ENCODE measurements at regions not wholly inside any gene's neighbourhood (a gene's known extent, or its start where the extent isn't known, plus 50 kb on each side); places are given as distances from the start of the nearest gene placed in this dataset.
"Not testable (repeated sequence)": the region's sequence is repeated elsewhere in the genome, so short reads cannot be mapped to it uniquely, and the experiment has no call there.

DNA sequence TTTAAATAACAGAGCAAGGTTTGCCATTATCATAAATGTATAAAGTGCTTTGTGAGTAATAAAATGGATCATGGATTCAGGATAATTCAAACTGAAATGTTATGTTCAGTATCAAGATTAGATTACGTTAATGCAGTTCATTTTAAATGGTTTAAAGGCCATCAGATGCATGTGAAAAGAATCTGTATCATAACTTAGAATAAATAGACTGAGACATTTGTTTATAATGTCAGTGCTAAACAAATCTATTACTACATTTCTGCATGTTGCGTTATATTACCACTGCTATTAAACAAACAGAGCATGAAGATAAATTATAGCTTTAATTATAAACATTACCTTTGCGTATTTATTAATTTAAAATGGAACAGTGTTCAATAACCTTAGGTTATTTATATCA lies 160.2 kb downstream of the TOX3 start:
- no peak for DNase-seq

GRCh38 chr16:52384378-52384777 lies 162.6 kb downstream of the TOX3 start:
- no peak for DNase-seq

- no peak for DNase-seq
Observed at GRCh38 chr16:52383640-52384292, 163.2 kb downstream of the TOX3 start.

DNA sequence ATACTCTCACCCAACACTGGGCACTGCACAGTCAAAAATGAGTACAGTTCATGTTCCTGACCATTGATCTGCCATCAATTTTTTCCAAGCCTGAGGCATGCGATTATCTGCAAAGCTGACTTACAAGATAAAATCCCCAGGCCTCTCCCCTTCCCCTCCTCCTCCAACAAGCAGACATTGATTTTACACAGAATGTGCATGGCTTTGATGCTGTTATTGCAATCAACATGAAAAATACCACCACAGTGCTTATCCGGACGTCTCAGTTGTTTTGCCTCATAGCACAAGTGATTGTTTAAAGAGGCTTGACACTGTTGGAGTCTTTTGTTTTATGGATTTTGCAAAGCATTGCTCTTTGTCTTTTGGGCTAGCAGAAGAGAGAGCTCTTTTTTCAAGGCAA lies 163.8 kb downstream of the TOX3 start:
- DNase-seq, result no peak

DNA sequence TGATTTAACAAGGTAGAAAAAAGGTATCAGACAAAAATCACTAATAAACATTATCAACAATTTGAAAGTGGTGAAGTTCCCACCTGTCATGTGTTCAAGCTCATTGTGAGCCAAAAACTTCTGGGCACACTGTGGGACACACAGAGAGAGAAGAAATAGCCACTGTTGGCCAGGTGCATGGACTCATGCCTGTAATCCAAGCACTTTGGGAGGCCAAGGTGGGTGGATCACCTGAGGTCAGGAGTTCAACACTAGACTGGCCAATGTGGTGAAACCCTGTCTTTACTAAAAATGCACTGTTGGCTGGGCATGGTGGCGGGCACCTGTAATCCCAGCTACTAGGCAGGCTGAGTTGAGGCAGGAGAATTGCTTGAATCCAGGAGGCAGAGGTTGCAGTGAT lies 167.4 kb downstream of the TOX3 start:
- no peak for DNase-seq

GRCh38 chr16:52376676-52377280 lies 170.2 kb downstream of the TOX3 start:
- DNase-seq, result no peak

DNA sequence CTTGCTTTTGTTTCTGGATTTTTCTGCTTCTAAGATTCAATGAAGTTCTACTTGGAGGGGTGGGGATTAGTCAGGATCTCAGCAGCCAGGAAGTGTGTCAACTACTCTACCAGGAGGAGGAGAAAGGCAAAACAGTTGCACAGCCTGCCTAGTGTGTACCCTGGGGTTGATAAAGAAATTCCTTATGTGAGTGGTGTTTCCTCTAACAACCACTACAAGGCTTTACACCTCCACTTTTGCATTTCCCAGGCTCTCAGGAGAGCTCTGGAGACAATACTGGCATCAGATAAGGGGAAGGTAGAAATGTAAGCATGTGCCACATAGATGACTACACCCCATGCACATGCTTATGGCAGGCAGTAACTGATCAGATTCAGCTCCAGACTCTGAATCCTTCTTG lies 174.6 kb downstream of the TOX3 start:
- no peak for DNase-seq

DNA sequence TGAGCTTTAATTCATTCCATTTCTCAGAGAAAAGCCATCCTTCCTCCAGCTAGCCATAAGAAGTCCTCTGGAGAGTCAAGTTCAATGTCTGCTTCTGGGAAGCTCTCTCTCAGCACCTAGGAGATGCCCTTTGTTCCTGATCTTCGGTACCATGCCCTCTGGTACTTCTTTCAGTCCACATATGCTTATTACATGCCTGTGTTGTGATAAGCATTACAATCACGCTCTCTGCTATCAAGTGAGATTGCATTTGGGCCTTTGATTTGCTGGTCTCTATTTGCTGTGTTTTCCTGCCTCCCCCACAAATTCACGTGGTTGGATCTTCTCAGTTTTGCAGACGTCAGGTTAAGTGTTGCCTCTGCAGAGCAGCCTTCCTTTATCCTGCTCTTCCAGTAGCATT lies 178.1 kb downstream of the TOX3 start:
- DNase-seq, result no peak

GRCh38 chr16:52367821-52368220 lies 179.1 kb downstream of the TOX3 start:
- DNase-seq, result no peak

- DNase-seq, result no peak
Observed at GRCh38 chr16:52366983-52367382, 180.0 kb downstream of the TOX3 start.

- DNase-seq, result no peak
Observed at GRCh38 chr16:52364500-52364899, 182.4 kb downstream of the TOX3 start.

DNA sequence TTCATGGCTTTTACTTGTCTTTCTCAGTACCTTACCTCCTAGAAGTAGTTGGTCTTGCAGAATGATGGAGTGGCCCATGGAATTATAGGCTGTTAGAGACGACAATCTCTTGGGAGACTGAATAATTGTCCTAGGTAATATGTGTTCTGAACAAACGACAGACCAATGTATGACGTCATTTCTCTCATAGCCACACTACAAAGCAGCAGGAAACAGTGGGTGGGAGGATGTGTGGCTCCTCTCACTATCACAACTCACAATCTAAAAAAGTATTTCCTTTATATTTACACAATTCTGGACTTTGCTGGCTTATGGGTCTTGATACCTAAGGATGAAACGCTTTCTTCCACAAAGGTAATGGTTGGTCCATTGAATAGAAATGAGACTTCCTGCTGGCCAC lies 183.9 kb downstream of the TOX3 start:
- DNase-seq, result no peak

DNA sequence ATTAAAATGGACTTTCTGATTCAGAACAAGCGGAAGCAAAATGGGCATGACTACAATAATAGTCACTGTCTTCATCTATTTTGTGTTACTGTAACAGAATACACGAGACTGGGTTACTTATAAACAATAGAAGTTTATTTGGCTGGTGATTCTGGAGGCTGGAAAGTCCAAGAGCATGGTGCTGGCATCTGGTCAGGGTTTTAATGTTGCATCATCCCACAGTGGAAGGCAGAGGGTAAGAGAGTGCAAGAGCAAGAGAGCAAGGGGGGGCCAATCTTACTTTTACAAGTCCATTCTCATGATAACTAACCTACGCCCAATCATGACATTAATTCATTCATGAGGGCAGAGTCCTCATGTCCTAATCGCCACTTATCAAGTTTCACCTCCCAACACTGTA lies 189.2 kb downstream of the TOX3 start:
- DNase-seq, result no peak

GRCh38 chr16:52353249-52353648 lies 193.7 kb downstream of the TOX3 start:
- no peak for DNase-seq

- no peak for DNase-seq
Observed at GRCh38 chr16:52351451-52351850, 195.5 kb downstream of the TOX3 start.

- DNase-seq, result no peak
Observed at GRCh38 chr16:52350031-52350642, 196.8 kb downstream of the TOX3 start.

GRCh38 chr16:52346709-52347108 lies 200.2 kb downstream of the TOX3 start:
- no peak for DNase-seq

DNA sequence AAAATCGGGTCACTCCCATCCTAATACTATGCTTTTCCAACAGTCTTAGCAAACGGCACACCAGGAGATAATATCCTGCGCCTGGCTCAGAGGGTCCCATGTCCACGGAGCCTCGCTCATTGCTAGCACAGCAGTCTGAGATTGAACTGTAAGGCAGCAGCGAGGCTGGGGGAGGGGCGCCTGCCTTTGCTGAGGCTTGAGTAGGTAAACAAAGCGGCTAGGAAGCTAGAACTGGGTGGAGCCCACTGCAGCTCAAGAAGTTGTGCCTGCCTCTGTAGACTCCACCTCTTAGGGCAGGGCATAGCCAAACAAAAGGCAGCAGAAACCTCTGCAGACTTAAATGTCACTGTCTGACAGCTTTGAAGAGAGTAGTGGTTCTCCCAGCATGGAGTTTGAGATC lies 213.3 kb downstream of the TOX3 start:
- not testable (repeated sequence) for DNase-seq

DNA sequence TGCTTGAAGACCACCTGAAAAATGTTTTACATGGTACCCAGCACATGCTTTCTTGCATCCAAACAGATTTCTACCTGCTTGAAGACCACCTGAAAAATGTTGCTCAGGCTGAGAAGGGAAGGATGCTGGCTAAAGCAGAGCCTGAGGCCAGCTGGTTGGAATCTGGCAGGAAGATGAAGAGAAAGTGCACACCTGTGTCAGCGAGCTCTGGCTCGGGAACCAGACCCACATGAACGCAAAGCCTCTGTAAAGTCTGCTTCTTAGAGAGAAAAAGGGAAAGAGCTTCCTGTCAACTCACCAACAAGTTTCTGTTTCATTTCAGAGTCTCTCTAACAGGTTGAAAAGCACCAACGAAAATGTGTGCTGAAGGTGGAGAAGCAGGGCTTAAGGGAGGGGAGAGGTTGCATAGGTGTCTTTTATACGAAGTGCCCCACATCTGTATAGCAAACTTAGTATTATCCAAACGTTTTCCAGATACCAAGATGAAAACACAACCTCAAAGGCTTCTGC lies 226.0 kb downstream of the TOX3 start:
- DNase-seq, result no peak

DNA sequence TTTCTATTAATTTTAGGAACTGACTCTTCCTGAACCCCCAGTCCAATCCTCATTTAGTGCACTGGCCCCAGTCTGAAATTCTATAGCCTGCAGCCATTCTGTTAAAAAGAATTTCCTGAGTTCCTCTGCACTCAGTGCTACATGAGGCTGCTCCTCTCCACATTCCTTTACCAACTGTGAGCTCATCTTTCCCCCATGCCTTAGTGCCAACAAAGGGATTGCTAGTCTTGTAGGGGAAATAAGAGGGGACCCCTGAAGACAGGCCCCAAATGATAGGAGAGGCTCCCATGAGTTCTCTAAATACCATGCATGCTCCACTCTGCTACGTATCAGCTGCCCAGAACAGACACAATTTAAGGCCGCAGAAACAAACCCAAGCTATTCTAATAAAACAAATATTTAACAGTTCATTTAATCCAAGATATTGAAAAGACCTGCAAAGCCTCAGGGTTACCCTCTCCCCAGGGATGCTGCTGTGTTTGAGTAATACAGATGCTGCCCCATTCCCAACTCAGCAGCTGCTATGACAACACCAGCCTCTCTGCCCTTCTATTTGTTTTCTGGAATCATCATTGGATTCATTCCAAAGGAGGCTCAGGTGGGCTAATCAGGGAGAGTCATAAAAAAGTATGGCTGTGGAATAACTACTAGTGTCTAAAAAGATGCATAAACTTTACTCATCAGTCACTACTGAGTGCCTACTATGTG lies 228.5 kb downstream of the TOX3 start:
- no peak for DNase-seq

- no peak for DNase-seq
Observed at GRCh38 chr16:52316241-52316640, 230.7 kb downstream of the TOX3 start.

DNA sequence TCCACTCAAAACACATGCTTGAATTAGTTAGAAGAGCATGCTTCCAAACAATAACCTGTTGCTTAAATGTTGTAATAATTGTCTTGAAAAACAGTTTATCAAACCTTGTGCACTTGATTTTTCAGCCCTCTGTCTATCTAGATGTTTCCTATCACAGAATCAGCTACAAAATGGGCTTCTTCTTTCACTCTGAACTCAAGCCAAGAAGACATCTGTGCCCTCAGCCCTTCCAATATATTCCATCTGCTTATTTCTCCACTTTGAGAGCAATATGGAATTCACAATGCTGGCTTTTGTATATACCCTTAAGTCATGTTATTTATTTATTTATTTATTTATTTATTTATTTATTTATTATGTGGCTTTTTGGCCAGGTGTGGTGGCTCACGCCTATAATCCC lies 234.2 kb downstream of the TOX3 start:
- DNase-seq, result no peak
